ENCODE measurements at regions not wholly inside any gene's neighbourhood (a gene's known extent, or its start where the extent isn't known, plus 50 kb on each side); places are given as distances from the start of the nearest gene placed in this dataset.

DNA sequence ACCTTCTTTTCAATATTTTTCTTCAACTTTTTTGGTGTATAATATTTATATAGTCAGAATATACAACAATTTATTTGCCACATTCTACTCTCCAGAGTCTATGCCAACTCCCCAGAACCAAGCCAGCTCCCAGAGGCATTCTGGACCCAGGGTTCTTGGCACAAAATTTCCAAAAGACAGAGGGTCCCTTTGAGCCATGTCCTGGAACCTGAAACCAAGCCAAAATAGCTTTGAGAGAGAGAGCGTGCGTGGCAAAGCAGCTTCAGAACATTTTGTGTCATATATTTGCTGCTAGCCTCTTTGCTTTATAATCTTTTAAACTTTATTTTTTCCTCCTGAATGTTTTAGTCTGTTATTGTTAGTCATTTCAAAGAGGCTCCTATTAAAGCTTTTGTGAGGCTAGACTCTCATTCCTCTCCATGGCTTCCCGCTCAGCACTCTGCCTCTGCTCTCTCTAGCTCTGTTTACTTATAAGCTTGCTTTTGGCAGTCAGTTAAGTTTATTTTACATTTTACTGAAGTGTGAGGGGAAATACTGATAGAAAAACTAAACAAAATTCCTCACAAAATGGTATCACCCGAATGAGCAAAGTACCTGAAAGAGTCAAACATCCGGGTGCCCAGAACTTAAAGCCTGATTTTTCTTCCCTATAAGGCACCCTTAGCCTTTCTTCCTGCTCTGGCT lies 605.1 kb upstream of the ID4 start:
- TF ChIP-seq RAD21 (IDR thresholded peaks at IDR 0.05; ENCODE audit: low read length) (no peak), CTCF (conservative IDR thresholded peaks at IDR 0.05; ENCODE audit: low read depth, low read length) (no peak), NFE2L2 (IDR thresholded peaks at IDR 0.05; ENCODE audit: low read depth, low read length) (no peak), CEBPB (IDR thresholded peaks at IDR 0.05; ENCODE audit: low read depth, low read length) (no peak), POLR2A (IDR thresholded peaks at IDR 0.05; ENCODE audit: low read depth, low read length) (no peak), MAFK (IDR thresholded peaks at IDR 0.05; ENCODE audit: low read depth, low read length) (no peak), RFX5 (IDR thresholded peaks at IDR 0.05; ENCODE audit: low read depth, low read length) (no peak), MXI1 (IDR thresholded peaks at IDR 0.05; ENCODE audit: borderline replicate concordance, low read depth, low read length) (no peak)

All from IMR-90 (cell line).